Motor neuron (in vitro differentiated cells): ENCODE measurements at regions not wholly inside any gene's neighbourhood (a gene's known extent, or its start where the extent isn't known, plus 50 kb on each side); places are given as distances from the start of the nearest gene placed in this dataset.

Experiments used
- ATAC-seq, 8 experiments: fragments of 200-7000 bp; cut with Tn5 transposase; replicated peaks in 6 of 8; 2 replicates each; pipeline ENCODE4 v1.8.0; 2021; ENCODE audit warnings: mild to moderate bottlenecking in 8 of 8, moderate library complexity in 8 of 8
- H3K27ac ChIP-seq, 2 donors: fragments of 250-450 bp; sonication (Bioruptor Pico); 2 replicates each; pipeline ENCODE4 v1.9.0; 2021; ENCODE audit warnings: antibody characterized with exemption in 2 of 2, mild to moderate bottlenecking in 2 of 2, moderate library complexity in 1 of 2
- H3K4me1 ChIP-seq, 2 donors: fragments of 250-450 bp; sonication (Bioruptor Pico); replicated peaks in 1 of 2; 2 replicates each; pipeline ENCODE4 v1.6.1; 2021; ENCODE audit warnings: antibody characterized with exemption in 2 of 2, mild to moderate bottlenecking in 2 of 2, moderate library complexity in 1 of 2
- H3K4me3 ChIP-seq, 5 donors: fragments of 250-450 bp; sonication (Bioruptor Pico); 2 replicates each; pipeline ENCODE4 v1.9.0; 2021; ENCODE audit warnings: antibody characterized with exemption in 5 of 5, mild to moderate bottlenecking in 5 of 5, moderate library complexity in 4 of 5
- WGBS, 10 experiments: fragments of 450-650 bp; shearing (Covaris generic); methylation state at CpG; one replicate each; pipeline ENCODE4 v1.0.0; 2022; 5-methylcytosine and 5-hydroxymethylcytosine counted together
- in situ Hi-C, 9 experiments: fragments of 400-800 bp; cut with MboI; loops; one replicate each; pipeline ENCODE4 v1.15.0; 2021; ENCODE audit warnings: low sequenced_read_pairs in 9 of 9, low pct_unique_long_range_greater_than_20kb in 2 of 9; ENCODE audit not compliant: unreplicated experiment in 9 of 9

DNA sequence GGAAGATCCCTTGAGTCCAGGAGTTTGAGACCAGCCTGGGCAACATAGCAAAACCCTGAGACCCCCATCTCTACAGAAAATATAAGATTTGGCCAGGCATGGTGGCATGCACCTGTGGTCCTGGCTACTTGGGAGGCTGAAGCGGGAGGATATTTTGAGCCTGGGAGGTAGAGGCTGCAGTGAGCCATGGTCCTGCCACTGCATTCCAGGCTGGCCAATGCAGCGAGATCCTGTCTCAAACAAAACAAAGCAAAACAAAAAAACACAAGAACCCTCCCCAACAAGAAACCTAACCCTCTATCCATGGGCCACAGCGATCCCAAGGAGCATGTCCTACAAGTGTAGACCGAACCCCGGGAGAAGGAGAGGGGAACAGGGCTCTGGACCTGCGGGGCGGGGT lies 133.3 kb downstream of the MGAT5B start:
- no peak for ATAC-seq

DNA sequence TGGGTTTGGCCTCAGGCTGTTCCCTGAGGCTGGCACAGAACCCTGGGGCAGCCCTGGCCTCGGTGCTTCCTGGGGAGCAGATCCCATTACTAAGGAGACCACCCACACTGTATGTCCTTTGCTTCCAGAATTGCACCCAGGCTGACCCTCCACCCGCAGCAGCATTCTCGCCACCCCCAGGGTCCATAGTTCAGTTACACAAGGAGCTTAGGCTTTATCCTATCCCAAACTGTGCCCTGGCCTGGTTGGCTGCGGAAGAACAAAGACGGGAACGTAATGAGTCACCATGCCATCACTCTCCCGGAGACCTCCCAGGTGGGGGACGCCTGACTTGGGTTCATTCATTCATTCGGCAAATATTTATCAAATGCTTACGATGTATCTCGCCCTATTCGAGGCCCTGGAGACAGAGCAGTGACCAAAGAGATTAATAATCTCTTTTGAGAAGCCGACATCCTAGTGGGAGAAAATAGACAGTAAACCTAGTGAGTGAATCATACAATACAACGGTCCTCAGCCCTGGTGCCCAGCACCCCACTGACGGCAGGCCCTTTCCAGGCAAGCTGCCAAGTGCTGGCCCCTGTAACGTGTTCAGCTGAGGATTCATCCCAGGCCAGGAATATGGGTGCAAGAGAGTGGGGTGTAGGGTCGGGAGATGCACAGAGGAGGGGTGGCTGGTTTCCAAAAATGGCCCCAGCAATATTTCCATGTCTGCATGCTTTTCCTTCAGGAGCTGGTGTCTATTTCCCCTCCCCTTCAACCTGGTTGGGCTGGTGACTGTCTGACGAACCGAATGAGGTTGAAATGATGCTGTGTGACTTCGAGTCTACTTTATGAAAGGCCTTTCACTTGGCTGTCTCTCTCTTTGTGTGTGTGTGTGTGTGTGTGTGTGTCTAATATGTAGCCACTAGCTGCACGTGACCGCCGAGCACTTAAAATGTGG lies 134.2 kb downstream of the MGAT5B start:
- Histone ChIP-seq H3K27ac (peak overlapping the region in 1 of 2 donors; percentile 17), H3K4me3 (no peak overlapping the region), H3K4me1 (peaks cover 43 to 46% of the 10 kb centered on the region in 2 donors)
- WGBS, 10 experiments = 0 to 58% (median 12%) methylated on average over 1 to 13 of the region's 23 CpGs; no CpG with 5 or more reads in 2 of the 10 experiments
- in situ Hi-C loops = no loop called here
- peak in 5 of 8 experiments; percentile 78 to 93 (median 81) for ATAC-seq

More for the DNA sequence above, 133.3 kb downstream of the MGAT5B start:
- 85 to 100% (median 92%) methylated on average over 1 to 5 of the region's 7 CpGs; no CpG with 5 or more reads in 7 of the 10 experiments for WGBS, 10 experiments
- no peak overlapping the region for H3K4me3 ChIP-seq
- H3K27ac ChIP-seq = no peak overlapping the region
- peaks cover 35 to 38% of the 10 kb centered on the region in 2 donors for H3K4me1 ChIP-seq
- in situ Hi-C loops = no loop called here

DNA sequence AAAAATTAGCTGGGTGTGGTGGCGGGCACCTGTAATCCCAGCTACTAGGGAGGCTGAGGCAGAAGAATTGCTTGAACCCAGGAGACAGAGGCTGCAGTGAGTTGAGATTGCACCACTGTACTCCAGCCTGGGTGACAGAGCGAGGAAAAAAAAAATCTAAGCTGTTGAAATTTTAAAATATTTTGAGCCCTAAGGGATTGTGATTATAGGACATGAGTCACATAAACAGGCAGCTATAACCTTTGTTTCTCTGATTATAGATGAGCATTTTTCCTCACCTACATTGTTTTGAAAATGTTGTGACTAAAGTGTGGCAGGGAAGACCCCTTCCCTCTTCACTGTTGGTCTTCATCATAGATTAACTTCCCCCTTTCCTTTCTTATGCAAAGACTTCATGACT lies 135.5 kb downstream of the MGAT5B start:
- ATAC-seq = no peak
- no peak overlapping the region for H3K27ac ChIP-seq
- H3K4me3 ChIP-seq = no peak overlapping the region
- 50 to 100% (median 78%) methylated on average over 1 to 2 of the region's 2 CpGs; no CpG with 5 or more reads in 4 of the 10 experiments for WGBS, 10 experiments
- in situ Hi-C loops = no loop called here
- peaks cover 35 to 39% of the 10 kb centered on the region in 2 donors for H3K4me1 ChIP-seq

DNA sequence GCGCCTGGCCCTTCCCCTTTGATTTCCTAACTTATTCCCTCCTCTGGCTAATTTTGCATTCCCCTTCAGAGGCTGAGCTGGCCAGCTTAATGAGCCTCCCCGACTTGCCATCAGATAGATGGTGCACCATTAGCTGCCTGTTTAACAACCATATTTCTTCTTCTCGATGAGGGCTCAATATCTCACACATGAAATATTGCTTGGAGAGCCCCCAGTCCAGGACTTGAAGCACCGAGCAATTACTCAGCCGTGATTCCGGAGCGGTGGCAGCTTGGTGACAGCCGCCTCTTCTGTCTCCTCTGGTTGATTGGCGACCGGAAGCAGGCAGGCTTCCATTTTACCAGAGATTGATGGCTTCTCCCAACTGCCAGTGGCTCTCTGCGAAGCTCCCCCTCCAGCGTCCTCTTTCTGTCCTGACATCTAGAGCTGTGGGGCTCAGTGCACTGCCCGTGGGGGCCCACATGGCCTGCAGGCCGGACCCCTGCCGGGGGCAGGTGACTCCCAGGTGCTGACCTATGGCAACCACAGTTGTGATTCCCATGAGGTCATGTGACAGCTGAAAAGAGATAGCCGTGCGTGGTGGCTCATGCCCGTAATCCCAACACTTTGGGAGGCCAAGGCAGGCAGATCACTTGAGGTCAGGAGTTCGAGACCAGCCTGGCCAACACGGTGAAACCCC lies 133.7 kb upstream of the SEC14L1 start:
- H3K4me1 ChIP-seq = peaks cover 26 to 29% of the 10 kb centered on the region in 2 donors
- no peak overlapping the region for H3K4me3 ChIP-seq
- in situ Hi-C loops = no loop called here
- peak overlapping the region in 1 of 2 donors; percentile 16 for H3K27ac ChIP-seq
- WGBS, 10 experiments = 0 to 100% (median 53%) methylated on average over 1 to 15 of the region's 20 CpGs; no CpG with 5 or more reads in 2 of the 10 experiments
- ATAC-seq = peak in 5 of 8 experiments; percentile 1 to 65 (median 46)

DNA sequence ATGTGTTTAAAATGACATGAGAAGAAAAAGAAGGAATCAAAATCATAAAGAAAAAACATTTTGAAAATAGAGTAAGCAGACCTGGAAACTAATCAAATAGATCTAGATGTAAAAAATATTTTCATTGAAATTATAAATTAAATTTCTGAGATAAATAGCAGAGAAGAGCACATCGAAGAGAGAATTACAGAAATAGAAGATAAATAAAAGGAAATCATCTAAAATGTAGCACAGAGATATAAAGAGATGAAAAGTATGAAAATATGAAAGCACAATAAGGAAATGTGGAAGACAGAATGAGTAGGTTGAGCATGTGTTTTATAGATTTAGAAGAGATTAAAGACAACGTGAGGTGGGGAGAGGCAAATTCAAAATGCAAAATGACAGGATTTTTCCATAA lies 130.9 kb upstream of the SEC14L1 start:
- in situ Hi-C loops = loop anchor here in 1 of 9 experiments (10.0 kb wide), 1 partner anchor 55 kb away; no protein-coding TSS in a partner anchor
- no peak overlapping the region for H3K4me3 ChIP-seq
- WGBS, 10 experiments = 8 to 96% (median 79%) methylated on average over 1 to 2 of the region's 2 CpGs
- H3K4me1 ChIP-seq = peaks cover 16 to 18% of the 10 kb centered on the region in 2 donors
- ATAC-seq = no peak
- H3K27ac ChIP-seq = no peak overlapping the region

DNA sequence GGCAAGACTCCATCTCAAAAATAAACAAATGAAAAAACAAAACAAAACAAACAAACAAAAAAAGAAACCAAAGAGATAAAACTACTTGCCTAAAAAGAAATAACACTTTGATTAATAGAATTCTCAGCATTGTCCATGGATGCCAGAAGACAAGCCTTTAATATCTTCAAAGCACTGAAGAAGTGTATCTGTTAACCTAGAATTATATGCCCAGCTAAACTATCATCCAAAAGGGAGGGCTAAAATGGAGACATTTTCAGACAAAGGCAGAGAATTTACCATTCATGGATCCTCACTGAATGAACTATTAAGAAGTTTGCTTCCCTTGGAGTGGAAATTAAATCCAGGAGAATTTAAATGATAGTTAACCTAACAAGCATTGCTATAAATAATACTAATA lies 130.1 kb upstream of the SEC14L1 start:
- Histone ChIP-seq H3K27ac (no peak overlapping the region), H3K4me1 (peaks cover 16 to 17% of the 10 kb centered on the region in 2 donors), H3K4me3 (no peak overlapping the region)
- ATAC-seq = no peak
- in situ Hi-C loops = loop anchor here in 1 of 9 experiments (10.0 kb wide), 1 partner anchor 54 kb away; no protein-coding TSS in a partner anchor

DNA sequence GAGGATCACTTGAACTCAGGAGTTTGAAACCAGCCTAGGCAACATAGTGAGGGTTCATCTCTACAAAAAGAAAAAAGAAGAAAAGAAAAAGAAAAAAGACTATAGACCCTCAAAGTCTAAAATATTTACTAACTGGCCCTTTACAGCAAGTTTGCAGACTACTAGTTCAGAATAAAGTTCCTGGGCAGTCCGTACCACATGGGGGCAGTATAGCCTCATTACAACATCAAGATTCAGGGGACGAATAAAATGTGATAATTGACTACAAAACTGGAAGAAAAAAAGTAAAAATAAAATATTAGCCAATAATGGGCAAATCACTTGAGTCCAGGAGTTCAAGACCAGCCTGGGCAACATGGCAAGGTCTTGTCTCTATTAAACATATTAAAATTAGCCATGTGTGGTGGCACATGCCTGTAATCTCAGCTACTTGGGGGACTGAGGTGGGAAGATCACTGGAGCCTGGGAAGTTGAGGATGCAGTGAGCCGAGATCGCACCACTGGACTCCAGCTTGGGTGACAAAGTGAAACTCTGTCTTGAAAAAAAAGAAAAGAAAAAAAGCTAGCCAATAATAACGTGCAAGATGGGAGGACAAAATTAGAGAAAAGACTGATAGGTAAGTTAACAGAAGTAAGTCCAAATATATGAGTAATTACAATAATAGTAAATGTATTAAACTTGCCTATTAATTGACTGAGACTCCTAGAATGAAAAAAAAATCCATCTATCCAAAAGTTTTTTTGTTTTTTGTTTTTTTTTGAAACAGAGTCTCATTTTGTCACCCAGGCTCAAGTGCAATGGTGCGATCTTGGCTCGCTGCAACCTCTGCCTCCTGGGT lies 129.4 kb upstream of the SEC14L1 start:
- Histone ChIP-seq H3K27ac (no peak overlapping the region), H3K4me1 (peaks cover 9 to 10% of the 10 kb centered on the region in 2 donors), H3K4me3 (no peak overlapping the region)
- in situ Hi-C loops = loop anchor here in 1 of 9 experiments (10.0 kb wide), 1 partner anchor 53 kb away; no protein-coding TSS in a partner anchor
- WGBS, 10 experiments = 30 to 88% (median 76%) methylated on average over 2 to 7 of the region's 7 CpGs
- peak in 2 of 8 experiments; percentile 44 to 65 for ATAC-seq

DNA sequence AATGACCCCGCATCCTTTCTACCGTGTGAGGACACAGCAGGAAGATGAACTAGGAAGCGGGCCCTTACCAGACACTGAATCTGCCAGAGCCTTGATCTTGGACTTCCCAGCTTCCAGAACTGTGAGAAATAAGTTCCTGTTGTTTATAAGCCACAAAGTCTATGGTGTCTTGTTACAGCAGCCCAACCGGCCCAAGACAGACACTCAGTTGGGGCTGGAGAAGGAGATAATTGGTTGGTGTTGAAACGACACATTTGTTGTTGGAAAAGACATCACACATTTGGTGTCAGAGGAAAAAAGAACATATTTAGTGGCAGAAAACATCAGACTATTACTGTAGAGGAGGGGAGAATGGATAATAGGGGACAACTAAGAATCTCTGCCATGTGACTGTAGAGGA lies 122.3 kb upstream of the SEC14L1 start:
- WGBS, 10 experiments = 8 to 88% (median 66%) methylated on average over 1 to 5 of the region's 5 CpGs
- Histone ChIP-seq H3K27ac (no peak overlapping the region), H3K4me3 (no peak overlapping the region), H3K4me1 (no peaks in the 10 kb centered on the region)
- no peak for ATAC-seq
- in situ Hi-C loops = loop anchor here in 1 of 9 experiments (10.0 kb wide), 1 partner anchor 46 kb away; no protein-coding TSS in a partner anchor

DNA sequence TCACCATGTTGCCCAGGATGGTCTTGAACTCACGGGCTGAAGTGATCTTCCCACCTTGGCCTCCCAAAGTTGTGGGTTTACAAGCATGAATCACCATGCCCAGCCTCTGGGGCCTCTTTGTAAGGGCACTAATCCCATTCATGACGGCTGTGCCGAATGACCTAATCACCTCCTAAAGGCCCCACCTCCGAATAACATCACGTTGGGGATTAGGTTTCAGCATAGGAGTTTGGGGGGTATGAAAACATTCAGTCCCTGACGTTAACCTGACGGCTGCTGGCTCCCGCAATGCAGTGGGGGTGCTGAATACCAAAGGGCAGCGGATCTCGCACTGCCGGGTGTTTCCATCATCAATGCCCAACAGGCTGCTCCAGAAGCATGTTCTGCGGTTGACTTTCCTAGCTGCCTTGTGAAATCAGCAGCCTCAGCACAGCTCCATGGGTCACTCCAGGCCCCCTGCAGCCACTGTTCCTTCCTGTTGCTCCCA lies 120.8 kb upstream of the SEC14L1 start:
- 30 to 100% (median 68%) methylated on average over 2 to 10 of the region's 12 CpGs; no CpG with 5 or more reads in 3 of the 10 experiments for WGBS, 10 experiments
- no peak overlapping the region for H3K27ac ChIP-seq
- H3K4me1 ChIP-seq = no peaks in the 10 kb centered on the region
- H3K4me3 ChIP-seq = no peak overlapping the region
- in situ Hi-C loops = loop anchor here in 1 of 9 experiments (10.0 kb wide), 1 partner anchor 45 kb away; no protein-coding TSS in a partner anchor
- ATAC-seq = peak in 2 of 8 experiments; percentile 33 to 34

DNA sequence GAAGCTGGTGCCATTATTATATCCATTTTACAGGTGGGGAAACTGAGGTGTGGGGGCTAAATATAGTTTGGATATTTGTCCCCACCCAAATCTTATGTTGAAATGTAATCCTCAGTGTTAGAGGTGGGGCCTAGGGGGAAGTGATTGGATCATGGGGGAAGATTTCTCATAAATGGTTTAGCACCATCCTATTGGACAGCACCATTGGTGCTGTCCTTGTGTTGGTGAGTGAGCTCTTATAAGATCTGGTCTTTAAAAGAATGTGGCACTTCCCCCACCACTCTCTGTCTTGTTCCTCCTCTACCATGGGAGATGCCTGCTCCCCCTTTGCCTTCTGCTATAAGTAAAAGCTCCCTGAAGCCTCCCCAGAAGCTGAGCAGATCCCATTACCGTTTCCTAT lies 119.8 kb upstream of the SEC14L1 start:
- in situ Hi-C loops = no loop called here
- no peak overlapping the region for H3K27ac ChIP-seq
- WGBS, 10 experiments = 0 to 86% (median 50%) methylated on average over 1 of the region's 1 CpG; no CpG with 5 or more reads in 5 of the 10 experiments
- H3K4me3 ChIP-seq = no peak overlapping the region
- ATAC-seq = no peak
- no peaks in the 10 kb centered on the region for H3K4me1 ChIP-seq

DNA sequence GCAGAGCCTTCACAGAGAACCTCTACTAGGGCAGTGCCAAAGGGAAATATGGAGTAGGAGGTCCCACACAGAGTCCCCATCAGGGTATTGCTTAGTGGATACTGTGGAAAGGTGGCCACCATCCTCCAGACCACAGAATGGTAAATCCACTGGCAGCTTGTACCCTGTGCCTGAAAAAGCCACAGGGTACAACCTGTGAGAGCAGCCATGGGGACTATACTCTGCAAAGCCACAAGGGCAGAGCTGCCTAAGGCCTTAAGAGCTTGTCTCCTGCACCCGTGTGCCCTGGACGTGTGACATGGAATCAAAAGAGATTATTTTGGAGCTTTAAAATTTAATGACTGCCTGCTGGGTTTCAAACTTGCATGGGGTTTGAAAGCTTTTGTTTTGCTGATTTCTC lies 118.0 kb upstream of the SEC14L1 start:
- in situ Hi-C loops = no loop called here
- H3K27ac ChIP-seq = no peak overlapping the region
- H3K4me3 ChIP-seq = no peak overlapping the region
- H3K4me1 ChIP-seq = no peaks in the 10 kb centered on the region
- no peak for ATAC-seq
- 33% methylated on average over 2 of the region's 2 CpGs; no CpG with 5 or more reads in 8 of the 10 experiments for WGBS, 10 experiments

DNA sequence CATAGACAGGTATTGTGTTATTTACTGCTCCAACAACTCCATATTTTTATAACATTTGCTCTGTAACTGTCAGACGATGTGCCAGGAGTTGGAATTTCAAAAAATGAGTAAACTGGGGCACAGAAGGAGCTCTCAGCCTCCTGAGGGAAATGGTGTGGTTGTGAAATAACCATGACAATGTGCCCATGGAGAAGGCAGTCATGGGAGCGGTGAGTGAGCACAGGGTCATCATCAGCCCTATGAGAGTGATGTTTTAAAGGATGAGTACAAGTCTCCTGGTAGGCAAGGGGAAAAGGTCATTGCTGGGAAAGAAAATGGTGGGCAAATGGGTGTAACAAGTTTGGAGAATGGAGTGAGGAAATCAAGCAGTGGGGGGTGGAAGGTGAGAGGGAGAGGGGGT lies 115.0 kb upstream of the SEC14L1 start:
- ATAC-seq = no peak
- in situ Hi-C loops = loop anchor here in 2 of 9 experiments (25.0 kb wide), 1 partner anchor 163 kb away; the partner anchor contains the start of gene MGAT5B (in 2 of the 2)
- Histone ChIP-seq H3K4me3 (no peak overlapping the region), H3K4me1 (no peaks in the 10 kb centered on the region), H3K27ac (no peak overlapping the region)
- 0 to 100% (median 48%) methylated on average over 1 to 2 of the region's 2 CpGs; no CpG with 5 or more reads in 4 of the 10 experiments for WGBS, 10 experiments
